SK-N-SH treated with all-trans-retinoic acid at 6 μM for 48 hours (cell line): ENCODE measurements at regions not wholly inside any gene's neighbourhood (a gene's known extent, or its start where the extent isn't known, plus 50 kb on each side); places are given as distances from the start of the nearest gene placed in this dataset.

Experiments used
- ATAC-seq: fragments of 200-7000 bp; cut with Tn5 transposase; 3 replicates; pipeline ENCODE4 v1.9.1; 2020; ENCODE audit warnings: mild to moderate bottlenecking, moderate library complexity
- ARNTL ChIP-seq: fragments of 450-650 bp; formaldehyde crosslinking; IDR thresholded peaks from 2 replicates; pipeline ENCODE4 v1.5.0; 2020; ENCODE audit warnings: low read depth, mild to moderate bottlenecking, moderate library complexity, borderline replicate concordance
- BACH2 ChIP-seq: fragments of 250-450 bp; sonication (Bioruptor Pico); IDR thresholded peaks from 2 replicates; pipeline ENCODE4 v1.9.0; 2021; ENCODE audit warnings: mild to moderate bottlenecking, borderline replicate concordance
- CSDC2 ChIP-seq: fragments of 250-450 bp; sonication (Bioruptor Pico); IDR thresholded peaks from 2 replicates; pipeline ENCODE4 v1.5.0; 2020; ENCODE audit warnings: mild to moderate bottlenecking, moderate library complexity
- ESRRG ChIP-seq: fragments of 250-450 bp; sonication (Bioruptor Pico); IDR thresholded peaks from 2 replicates; pipeline ENCODE4 v1.6.1; 2021; ENCODE audit warnings: mild to moderate bottlenecking
- GLIS3 ChIP-seq: fragments of 250-450 bp; sonication (Bioruptor Pico); IDR thresholded peaks from 2 replicates; pipeline ENCODE4 v1.5.0; 2020; ENCODE audit warnings: mild to moderate bottlenecking, moderate library complexity
- ISL1 ChIP-seq: fragments of 250-450 bp; sonication (Bioruptor Pico); IDR thresholded peaks from 2 replicates; pipeline ENCODE4 v2.1.2; 2022; ENCODE audit warnings: mild to moderate bottlenecking, moderate library complexity
- OSR1 ChIP-seq: fragments of 250-450 bp; sonication (Bioruptor Pico); IDR thresholded peaks from 2 replicates; pipeline ENCODE4 v1.8.0; 2022; ENCODE audit warnings: moderate library complexity, mild to moderate bottlenecking, inconsistent platforms
- PPARA ChIP-seq: fragments of 250-450 bp; sonication (Bioruptor Pico); IDR thresholded peaks from 2 replicates; pipeline ENCODE4 v1.5.0; 2020; ENCODE audit warnings: mild to moderate bottlenecking, borderline replicate concordance
- RARB ChIP-seq: fragments of 250-450 bp; sonication (Bioruptor Pico); IDR thresholded peaks from 2 replicates; pipeline ENCODE4 v1.8.0; 2021; ENCODE audit warnings: mild to moderate bottlenecking, moderate library complexity
- SNAI2 ChIP-seq: fragments of 250-450 bp; sonication (Bioruptor Pico); IDR thresholded peaks from 2 replicates; pipeline ENCODE4 v1.5.0; 2020; ENCODE audit warnings: mild to moderate bottlenecking, moderate library complexity
- TCF4 ChIP-seq: fragments of 250-450 bp; sonication (Bioruptor Pico); IDR thresholded peaks from 2 replicates; pipeline ENCODE4 v1.8.0; 2021; ENCODE audit warnings: mild to moderate bottlenecking, moderate library complexity, borderline replicate concordance
- ZC3H10 ChIP-seq: fragments of 250-450 bp; sonication (Bioruptor Pico); IDR thresholded peaks from 2 replicates; pipeline ENCODE4 v1.5.1; 2021; ENCODE audit warnings: mild to moderate bottlenecking, moderate library complexity
- ZFP3 ChIP-seq: fragments of 250-450 bp; sonication (Bioruptor Pico); IDR thresholded peaks from 2 replicates; pipeline ENCODE4 v1.5.0; 2020; ENCODE audit warnings: mild to moderate bottlenecking, moderate library complexity
- ZFP30 ChIP-seq: fragments of 450-650 bp; formaldehyde crosslinking; IDR thresholded peaks from 2 replicates; pipeline ENCODE4 v1.5.0; 2022; ENCODE audit warnings: mild to moderate bottlenecking, moderate library complexity
- ZNF565 ChIP-seq: fragments of 450-650 bp; formaldehyde crosslinking; conservative IDR thresholded peaks from 2 replicates; pipeline ENCODE4 v1.5.0; 2020; ENCODE audit warnings: low read depth, mild to moderate bottlenecking, moderate library complexity
- ZNF70 ChIP-seq: fragments of 450-650 bp; formaldehyde crosslinking; IDR thresholded peaks from 2 replicates; pipeline ENCODE4 v1.5.0; 2020; ENCODE audit warnings: mild to moderate bottlenecking, moderate library complexity
- ZNF8 ChIP-seq: fragments of 450-650 bp; formaldehyde crosslinking; IDR thresholded peaks from 2 replicates; pipeline ENCODE4 v1.5.0; 2020; ENCODE audit warnings: mild to moderate bottlenecking, moderate library complexity
- TF ChIP-seq, protein P1 (sequence below): fragments of 250-450 bp; sonication (Bioruptor Pico); IDR thresholded peaks from 2 replicates; pipeline ENCODE4 v1.5.1; 2021; ENCODE audit warnings: mild to moderate bottlenecking, moderate library complexity
- TF ChIP-seq, protein P2 (sequence below): fragments of 250-450 bp; sonication (Bioruptor Pico); IDR thresholded peaks from 2 replicates; pipeline ENCODE4 v1.5.0; 2020; ENCODE audit warnings: mild to moderate bottlenecking, moderate library complexity
- TF ChIP-seq, protein P3 (sequence below): fragments of 250-450 bp; sonication (Bioruptor Pico); IDR thresholded peaks from 2 replicates; pipeline ENCODE4 v1.5.1; 2020; ENCODE audit warnings: low read depth, mild to moderate bottlenecking, moderate library complexity
- TF ChIP-seq, protein P4 (sequence below): fragments of 250-450 bp; sonication (Bioruptor Pico); IDR thresholded peaks from 2 replicates; pipeline ENCODE4 v1.8.0; 2020; ENCODE audit warnings: mild to moderate bottlenecking, moderate library complexity, borderline replicate concordance

DNA sequence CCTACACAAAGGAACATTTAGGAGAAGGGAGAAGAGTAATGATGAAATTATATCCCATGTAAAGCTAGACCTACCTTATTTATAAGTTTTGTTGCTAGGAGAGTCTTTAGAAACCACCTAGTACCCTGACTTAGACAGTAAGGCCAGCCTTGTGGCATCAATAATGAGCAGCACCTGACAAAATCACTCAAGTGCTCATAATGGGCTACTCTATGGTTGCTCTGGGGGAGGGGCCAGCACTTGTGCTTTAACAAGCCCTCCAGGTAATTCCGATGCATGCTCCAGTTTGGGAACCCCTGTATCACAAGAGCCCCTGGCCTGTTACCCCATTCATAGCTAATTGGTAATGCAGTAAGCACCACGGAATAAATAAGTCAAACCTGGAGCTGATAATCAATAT is 102.9 kb upstream of the ALK start:
- TF ChIP-seq BACH2 (CRISPR knock-in tag) (no peak), ZNF70 (no peak), ZNF8 (CRISPR knock-in tag) (no peak), ARNTL (no peak)
- TF ChIP-seq, protein P1, sequence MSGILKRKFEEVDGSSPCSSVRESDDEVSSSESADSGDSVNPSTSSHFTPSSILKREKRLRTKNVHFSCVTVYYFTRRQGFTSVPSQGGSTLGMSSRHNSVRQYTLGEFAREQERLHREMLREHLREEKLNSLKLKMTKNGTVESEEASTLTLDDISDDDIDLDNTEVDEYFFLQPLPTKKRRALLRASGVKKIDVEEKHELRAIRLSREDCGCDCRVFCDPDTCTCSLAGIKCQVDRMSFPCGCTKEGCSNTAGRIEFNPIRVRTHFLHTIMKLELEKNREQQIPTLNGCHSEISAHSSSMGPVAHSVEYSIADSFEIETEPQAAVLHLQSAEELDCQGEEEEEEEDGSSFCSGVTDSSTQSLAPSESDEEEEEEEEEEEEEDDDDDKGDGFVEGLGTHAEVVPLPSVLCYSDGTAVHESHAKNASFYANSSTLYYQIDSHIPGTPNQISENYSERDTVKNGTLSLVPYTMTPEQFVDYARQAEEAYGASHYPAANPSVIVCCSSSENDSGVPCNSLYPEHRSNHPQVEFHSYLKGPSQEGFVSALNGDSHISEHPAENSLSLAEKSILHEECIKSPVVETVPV, result no peak
- ATAC-seq, result no peak

DNA sequence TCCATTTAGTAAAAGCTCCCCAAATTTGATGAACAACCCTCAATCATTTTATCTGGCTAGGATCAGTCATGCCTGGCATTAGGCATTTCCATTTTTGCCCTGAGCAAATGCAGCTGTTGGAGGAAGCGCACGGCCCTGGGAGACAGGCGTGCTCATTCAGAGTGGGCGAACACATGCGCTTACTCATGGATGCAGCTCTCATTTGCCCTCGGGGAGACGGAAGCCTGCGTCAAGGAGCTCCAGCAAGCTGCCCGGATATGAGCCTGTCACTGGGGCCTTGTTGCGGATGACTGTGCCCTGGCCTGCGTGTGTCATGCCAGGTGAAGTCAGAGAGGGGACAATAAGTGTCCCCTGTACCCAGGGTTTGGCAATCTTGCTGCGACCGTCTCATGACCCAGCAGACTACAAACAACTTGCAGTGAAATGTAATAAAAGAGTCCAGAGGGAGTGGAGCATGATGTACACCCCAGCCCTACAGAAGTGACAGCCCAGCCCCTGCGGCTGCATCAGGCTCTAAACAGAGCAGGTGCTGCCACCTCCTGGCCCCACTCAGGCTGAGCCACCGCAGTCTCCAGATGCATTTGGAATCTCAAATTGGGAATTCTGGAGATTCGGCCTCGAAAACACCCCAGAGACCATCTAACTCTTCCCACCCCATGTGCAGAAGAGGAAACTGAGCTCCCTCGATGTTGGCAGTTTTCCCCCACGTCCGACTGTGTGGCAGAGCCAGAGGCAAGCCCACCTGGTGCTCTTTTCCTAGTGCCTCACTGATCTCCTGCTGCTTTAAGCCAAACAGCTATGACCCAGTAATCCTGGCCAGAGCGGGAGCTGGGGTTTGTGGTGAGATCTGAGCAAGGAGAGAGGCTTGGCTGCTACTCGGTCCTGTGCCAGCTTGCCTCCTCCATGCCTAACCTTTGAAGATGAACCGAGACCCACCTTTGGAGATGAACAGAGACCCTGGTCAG is 105.0 kb upstream of the ALK start:
- peak; percentile 97 for ATAC-seq
- TF ChIP-seq, protein P2, sequence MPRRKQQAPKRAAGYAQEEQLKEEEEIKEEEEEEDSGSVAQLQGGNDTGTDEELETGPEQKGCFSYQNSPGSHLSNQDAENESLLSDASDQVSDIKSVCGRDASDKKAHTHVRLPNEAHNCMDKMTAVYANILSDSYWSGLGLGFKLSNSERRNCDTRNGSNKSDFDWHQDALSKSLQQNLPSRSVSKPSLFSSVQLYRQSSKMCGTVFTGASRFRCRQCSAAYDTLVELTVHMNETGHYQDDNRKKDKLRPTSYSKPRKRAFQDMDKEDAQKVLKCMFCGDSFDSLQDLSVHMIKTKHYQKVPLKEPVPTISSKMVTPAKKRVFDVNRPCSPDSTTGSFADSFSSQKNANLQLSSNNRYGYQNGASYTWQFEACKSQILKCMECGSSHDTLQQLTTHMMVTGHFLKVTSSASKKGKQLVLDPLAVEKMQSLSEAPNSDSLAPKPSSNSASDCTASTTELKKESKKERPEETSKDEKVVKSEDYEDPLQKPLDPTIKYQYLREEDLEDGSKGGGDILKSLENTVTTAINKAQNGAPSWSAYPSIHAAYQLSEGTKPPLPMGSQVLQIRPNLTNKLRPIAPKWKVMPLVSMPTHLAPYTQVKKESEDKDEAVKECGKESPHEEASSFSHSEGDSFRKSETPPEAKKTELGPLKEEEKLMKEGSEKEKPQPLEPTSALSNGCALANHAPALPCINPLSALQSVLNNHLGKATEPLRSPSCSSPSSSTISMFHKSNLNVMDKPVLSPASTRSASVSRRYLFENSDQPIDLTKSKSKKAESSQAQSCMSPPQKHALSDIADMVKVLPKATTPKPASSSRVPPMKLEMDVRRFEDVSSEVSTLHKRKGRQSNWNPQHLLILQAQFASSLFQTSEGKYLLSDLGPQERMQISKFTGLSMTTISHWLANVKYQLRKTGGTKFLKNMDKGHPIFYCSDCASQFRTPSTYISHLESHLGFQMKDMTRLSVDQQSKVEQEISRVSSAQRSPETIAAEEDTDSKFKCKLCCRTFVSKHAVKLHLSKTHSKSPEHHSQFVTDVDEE (CRISPR knock-in tag), result peak; percentile 74
- TF ChIP-seq ZNF565 (CRISPR knock-in tag) (0 out of 2 replicates have a peak, but pooled peaks have one; percentile 40), ZFP30 (CRISPR knock-in tag) (no peak), CSDC2 (CRISPR knock-in tag) (no peak), ZFP3 (CRISPR knock-in tag) (no peak), ZNF70 (peak; percentile 6; the same call in 1 of the 2 replicates), ESRRG (CRISPR knock-in tag) (no peak), GLIS3 (CRISPR knock-in tag) (0 out of 2 replicates have a peak, but pooled peaks have one; percentile 55), ZNF8 (CRISPR knock-in tag) (peak; percentile 29; the same call in 1 of the 2 replicates), SNAI2 (CRISPR knock-in tag) (no peak), RARB (CRISPR knock-in tag) (no peak), ISL1 (no peak), OSR1 (CRISPR knock-in tag) (no peak), TCF4 (CRISPR knock-in tag) (peak; percentile 84), BACH2 (CRISPR knock-in tag) (no peak), ARNTL (no peak), ZC3H10 (CRISPR knock-in tag) (no peak), PPARA (CRISPR knock-in tag) (no peak)
- TF ChIP-seq, protein P1, result no peak
- TF ChIP-seq, protein P3, sequence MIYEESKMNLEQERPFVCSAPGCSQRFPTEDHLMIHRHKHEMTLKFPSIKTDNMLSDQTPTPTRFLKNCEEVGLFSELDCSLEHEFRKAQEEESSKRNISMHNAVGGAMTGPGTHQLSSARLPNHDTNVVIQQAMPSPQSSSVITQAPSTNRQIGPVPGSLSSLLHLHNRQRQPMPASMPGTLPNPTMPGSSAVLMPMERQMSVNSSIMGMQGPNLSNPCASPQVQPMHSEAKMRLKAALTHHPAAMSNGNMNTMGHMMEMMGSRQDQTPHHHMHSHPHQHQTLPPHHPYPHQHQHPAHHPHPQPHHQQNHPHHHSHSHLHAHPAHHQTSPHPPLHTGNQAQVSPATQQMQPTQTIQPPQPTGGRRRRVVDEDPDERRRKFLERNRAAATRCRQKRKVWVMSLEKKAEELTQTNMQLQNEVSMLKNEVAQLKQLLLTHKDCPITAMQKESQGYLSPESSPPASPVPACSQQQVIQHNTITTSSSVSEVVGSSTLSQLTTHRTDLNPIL, result no peak
- TF ChIP-seq, protein P4, sequence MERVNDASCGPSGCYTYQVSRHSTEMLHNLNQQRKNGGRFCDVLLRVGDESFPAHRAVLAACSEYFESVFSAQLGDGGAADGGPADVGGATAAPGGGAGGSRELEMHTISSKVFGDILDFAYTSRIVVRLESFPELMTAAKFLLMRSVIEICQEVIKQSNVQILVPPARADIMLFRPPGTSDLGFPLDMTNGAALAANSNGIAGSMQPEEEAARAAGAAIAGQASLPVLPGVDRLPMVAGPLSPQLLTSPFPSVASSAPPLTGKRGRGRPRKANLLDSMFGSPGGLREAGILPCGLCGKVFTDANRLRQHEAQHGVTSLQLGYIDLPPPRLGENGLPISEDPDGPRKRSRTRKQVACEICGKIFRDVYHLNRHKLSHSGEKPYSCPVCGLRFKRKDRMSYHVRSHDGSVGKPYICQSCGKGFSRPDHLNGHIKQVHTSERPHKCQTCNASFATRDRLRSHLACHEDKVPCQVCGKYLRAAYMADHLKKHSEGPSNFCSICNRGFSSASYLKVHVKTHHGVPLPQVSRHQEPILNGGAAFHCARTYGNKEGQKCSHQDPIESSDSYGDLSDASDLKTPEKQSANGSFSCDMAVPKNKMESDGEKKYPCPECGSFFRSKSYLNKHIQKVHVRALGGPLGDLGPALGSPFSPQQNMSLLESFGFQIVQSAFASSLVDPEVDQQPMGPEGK (CRISPR knock-in tag), result no peak

DNA sequence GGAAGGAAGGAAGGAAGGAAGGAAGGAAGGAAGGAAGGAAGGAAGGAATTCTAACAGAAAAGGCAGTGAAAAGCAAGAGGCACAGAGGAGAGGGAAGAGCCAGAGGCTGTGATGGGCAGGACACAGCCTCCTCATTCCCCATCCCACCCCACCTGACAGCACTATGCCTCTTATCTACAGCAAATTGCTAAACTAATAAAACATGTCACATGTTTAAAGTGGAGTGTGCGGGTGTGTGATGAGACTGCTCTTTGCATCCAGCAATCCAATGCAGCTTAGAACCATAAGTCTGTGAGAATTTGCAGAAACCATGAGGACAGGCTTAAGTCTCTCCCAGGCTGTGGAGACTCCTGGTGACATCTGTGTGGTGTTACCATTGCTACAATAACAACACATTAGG is 108.4 kb upstream of the ALK start:
- no peak for ATAC-seq
- TF ChIP-seq ZC3H10 (CRISPR knock-in tag) (no peak), ZFP30 (CRISPR knock-in tag) (no peak), SNAI2 (CRISPR knock-in tag) (no peak), PPARA (CRISPR knock-in tag) (no peak), ZNF70 (no peak), OSR1 (CRISPR knock-in tag) (no peak), CSDC2 (CRISPR knock-in tag) (no peak)
- TF ChIP-seq, protein P1, result no peak
- TF ChIP-seq, protein P3, result no peak
- TF ChIP-seq, protein P2 (CRISPR knock-in tag), result no peak; the same call in 1 of the 2 replicates
